ENCODE measurements at regions not wholly inside any gene's neighbourhood (a gene's known extent, or its start where the extent isn't known, plus 50 kb on each side); places are given as distances from the start of the nearest gene placed in this dataset.

DNA sequence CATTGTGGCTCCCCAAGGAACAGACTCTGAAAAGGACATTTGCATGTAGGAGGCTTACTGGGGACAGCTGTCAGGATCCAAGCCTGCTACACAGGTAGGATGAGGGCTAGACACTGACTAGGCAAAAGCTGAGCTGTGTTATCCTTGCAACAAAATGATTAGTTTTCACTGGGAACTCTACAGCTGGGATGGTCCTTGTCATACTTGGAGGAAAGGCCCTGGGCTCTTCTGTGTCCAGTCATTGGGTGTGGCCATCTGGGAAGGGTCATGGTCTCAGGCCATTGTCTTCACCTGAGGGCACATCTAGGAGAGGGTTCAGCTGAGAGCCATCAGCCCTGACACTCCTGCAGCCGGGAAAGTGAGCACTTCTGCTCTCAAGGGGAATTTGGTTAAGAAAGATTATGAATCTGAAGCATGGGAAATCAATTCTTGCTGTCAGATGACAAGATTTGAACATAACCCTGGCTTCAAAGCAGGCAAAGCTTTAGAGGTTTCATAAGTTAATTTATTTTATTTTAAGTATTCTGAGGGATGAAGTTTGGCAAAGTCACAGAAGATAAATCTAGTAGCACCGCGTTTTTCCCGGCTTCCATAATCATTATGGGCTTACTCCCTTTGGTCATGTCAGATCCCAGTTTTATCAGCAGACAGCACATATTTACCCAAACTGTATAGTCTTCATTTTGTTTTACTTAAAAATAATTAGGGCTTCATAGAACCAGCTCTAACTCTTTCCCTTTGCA is 78.4 kb upstream of the SLC22A23 start:
- H3K9me3 ChIP-seq, result no peaks in the 10 kb centered on the region
- H3K36me3 ChIP-seq (replicated peaks in 1 of 2; ENCODE audit: insufficient read depth in 1 of 2, low read depth in 2 of 2), result no peaks in the 10 kb centered on the region
- H3K27ac ChIP-seq, result no peak overlapping the region
- TF ChIP-seq, protein P1, sequence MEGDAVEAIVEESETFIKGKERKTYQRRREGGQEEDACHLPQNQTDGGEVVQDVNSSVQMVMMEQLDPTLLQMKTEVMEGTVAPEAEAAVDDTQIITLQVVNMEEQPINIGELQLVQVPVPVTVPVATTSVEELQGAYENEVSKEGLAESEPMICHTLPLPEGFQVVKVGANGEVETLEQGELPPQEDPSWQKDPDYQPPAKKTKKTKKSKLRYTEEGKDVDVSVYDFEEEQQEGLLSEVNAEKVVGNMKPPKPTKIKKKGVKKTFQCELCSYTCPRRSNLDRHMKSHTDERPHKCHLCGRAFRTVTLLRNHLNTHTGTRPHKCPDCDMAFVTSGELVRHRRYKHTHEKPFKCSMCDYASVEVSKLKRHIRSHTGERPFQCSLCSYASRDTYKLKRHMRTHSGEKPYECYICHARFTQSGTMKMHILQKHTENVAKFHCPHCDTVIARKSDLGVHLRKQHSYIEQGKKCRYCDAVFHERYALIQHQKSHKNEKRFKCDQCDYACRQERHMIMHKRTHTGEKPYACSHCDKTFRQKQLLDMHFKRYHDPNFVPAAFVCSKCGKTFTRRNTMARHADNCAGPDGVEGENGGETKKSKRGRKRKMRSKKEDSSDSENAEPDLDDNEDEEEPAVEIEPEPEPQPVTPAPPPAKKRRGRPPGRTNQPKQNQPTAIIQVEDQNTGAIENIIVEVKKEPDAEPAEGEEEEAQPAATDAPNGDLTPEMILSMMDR (IDR thresholded peaks at IDR 0.05), result no peak
- TF ChIP-seq POLR2A (IDR thresholded peaks at IDR 0.05), result no peak
- no peak for ATAC-seq
- DNase-seq, result no peak
- WGBS, 2 donors, result 50 to 53% methylated on average over 4 of the region's 4 CpGs
- intact Hi-C loops (cut with DNase I), result no loop called here
- no peaks in the 10 kb centered on the region for H3K27me3 ChIP-seq
- H3K4me1 ChIP-seq, result no peaks in the 10 kb centered on the region
- H3K4me3 ChIP-seq, result no peak overlapping the region

DNA sequence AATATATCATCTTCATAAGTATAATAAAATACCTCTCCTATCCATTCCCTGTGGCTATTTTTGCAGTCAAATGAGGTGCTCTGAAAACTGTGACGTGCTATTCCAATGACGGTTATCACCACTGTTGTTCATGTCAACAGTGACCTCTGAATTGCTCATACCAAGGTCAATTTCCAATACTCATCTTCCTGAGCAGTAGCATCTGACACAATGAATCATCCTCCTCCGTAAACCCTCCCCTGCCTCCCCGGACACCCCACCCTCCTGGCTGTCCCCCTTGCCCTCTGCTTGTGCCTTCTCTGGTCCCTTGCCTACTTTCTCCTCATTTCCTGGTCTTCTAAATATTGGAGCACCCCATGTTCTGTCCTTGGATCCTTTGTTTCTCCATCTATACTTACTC is 77.7 kb upstream of the SLC22A23 start:
- H3K9me3 ChIP-seq, result no peaks in the 10 kb centered on the region

DNA sequence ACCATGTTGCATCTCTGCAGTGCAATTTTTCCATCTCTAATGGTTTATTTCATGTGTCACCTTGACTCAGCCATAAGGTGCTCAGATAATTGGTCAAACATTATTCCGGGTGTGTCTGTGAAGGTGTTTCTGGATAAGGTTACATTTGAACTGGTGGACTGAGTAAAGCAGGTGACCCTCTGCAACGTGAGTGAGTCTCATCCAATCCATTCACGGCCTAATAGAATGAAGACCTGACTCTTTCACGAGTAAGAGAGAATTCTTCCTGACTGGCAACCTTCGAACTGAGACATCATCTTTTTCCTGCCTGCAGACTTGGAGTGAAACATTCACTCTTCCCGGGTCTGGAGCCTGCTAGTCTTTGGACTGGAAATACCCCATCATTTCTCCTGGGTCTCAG is 77.1 kb upstream of the SLC22A23 start:
- no peak overlapping the region for H3K27ac ChIP-seq
- no peaks in the 10 kb centered on the region for H3K4me1 ChIP-seq
- no peak for DNase-seq
- no peaks in the 10 kb centered on the region for H3K36me3 ChIP-seq (replicated peaks in 1 of 2; ENCODE audit: insufficient read depth in 1 of 2, low read depth in 2 of 2)
- H3K4me3 ChIP-seq, result no peak overlapping the region
- intact Hi-C loops (cut with DNase I), result no loop called here
- no peak for ATAC-seq
- no peak for TF ChIP-seq POLR2A (IDR thresholded peaks at IDR 0.05)
- TF ChIP-seq, protein P1 (IDR thresholded peaks at IDR 0.05), result no peak
- H3K9me3 ChIP-seq, result no peaks in the 10 kb centered on the region
- WGBS, 2 donors, result 71 to 77% methylated on average over 6 of the region's 6 CpGs
- no peaks in the 10 kb centered on the region for H3K27me3 ChIP-seq

More for the DNA sequence above, 77.7 kb upstream of the SLC22A23 start:
- Histone ChIP-seq H3K4me3 (no peak overlapping the region), H3K4me1 (no peaks in the 10 kb centered on the region), H3K36me3 (replicated peaks in 1 of 2; ENCODE audit: insufficient read depth in 1 of 2, low read depth in 2 of 2) (no peaks in the 10 kb centered on the region), H3K27me3 (no peaks in the 10 kb centered on the region), H3K27ac (no peak overlapping the region)
- no peak for DNase-seq
- TF ChIP-seq POLR2A (IDR thresholded peaks at IDR 0.05), result no peak
- TF ChIP-seq, protein P1 (IDR thresholded peaks at IDR 0.05), result no peak
- no peak for ATAC-seq
- 88 to 89% methylated on average over 4 of the region's 4 CpGs for WGBS, 2 donors
- intact Hi-C loops (cut with DNase I), result no loop called here

DNA sequence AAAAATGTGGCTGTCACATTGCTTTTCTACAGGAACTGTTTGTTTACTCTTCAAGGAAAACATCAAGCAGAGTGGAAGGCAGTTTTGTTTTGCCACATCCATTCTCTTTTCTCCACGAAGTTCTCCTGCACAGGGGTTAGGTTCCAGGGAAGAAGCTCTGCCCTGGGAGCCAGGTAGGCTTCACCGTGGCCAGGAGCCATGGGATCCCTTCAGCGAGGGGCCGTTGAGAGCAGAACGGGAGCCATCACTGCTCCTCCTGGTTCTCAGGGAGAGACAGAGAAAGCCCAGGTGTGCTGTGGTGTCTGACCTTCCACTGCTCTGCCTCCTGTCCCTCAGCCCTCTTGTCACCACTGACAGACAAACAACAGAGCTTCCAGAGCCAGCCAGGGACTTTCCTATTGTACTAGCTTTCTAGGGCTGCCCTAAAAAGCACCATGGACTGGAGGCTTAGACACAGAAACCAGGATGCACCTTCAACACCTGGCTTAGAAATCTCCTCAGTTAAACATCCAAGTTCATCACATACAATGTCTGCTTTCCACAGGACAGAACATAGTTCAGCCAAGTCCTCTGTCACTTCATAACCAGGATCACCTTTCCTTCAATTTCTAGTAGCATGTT is 75.6 kb upstream of the SLC22A23 start:
- Histone ChIP-seq H3K27ac (no peak overlapping the region), H3K27me3 (no peaks in the 10 kb centered on the region), H3K36me3 (replicated peaks in 1 of 2; ENCODE audit: insufficient read depth in 1 of 2, low read depth in 2 of 2) (no peaks in the 10 kb centered on the region), H3K9me3 (no peaks in the 10 kb centered on the region), H3K4me3 (no peak overlapping the region), H3K4me1 (no peaks in the 10 kb centered on the region)
- TF ChIP-seq, protein P1 (IDR thresholded peaks at IDR 0.05), result no peak
- no peak for TF ChIP-seq POLR2A (IDR thresholded peaks at IDR 0.05)
- intact Hi-C loops (cut with DNase I), result no loop called here
- no peak for DNase-seq
- WGBS, 2 donors, result 58% methylated on average over 4 to 5 of the region's 5 CpGs
- no peak for ATAC-seq

DNA sequence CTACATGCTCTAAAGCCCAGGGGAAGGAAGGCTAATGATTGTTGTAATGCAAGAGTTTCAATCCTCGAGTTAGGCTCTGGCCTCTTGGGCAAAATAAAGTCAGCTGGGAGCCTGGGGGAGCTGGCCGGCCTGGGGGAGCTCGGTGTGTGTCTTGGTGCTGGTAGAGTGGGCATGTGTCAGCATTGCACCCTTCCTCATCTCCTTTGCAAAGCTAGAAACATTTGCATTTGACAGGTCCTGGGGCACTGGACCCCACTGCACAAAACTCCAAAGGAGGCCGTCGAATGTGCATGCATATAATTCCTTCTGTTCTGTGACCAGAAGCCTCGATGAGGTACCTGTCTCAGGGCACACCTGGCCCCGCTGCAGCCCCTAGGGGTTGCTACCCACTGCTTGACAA is 74.6 kb upstream of the SLC22A23 start:
- no peaks in the 10 kb centered on the region for H3K27me3 ChIP-seq
- intact Hi-C loops (cut with DNase I), result no loop called here
- H3K4me1 ChIP-seq, result no peaks in the 10 kb centered on the region
- ATAC-seq, result no peak
- TF ChIP-seq POLR2A (IDR thresholded peaks at IDR 0.05), result no peak
- TF ChIP-seq, protein P1 (IDR thresholded peaks at IDR 0.05), result no peak
- H3K9me3 ChIP-seq, result no peaks in the 10 kb centered on the region
- DNase-seq, result no peak
- no peaks in the 10 kb centered on the region for H3K36me3 ChIP-seq (replicated peaks in 1 of 2; ENCODE audit: insufficient read depth in 1 of 2, low read depth in 2 of 2)
- H3K4me3 ChIP-seq, result no peak overlapping the region
- WGBS, 2 donors, result 80 to 91% methylated on average over 7 of the region's 7 CpGs
- H3K27ac ChIP-seq, result no peak overlapping the region
